NCI-H510A (cell line): ENCODE measurements at regions not wholly inside any gene's neighbourhood (a gene's known extent, or its start where the extent isn't known, plus 50 kb on each side); places are given as distances from the start of the nearest gene placed in this dataset.
"Not testable (repeated sequence)": the region's sequence is repeated elsewhere in the genome, so short reads cannot be mapped to it uniquely, and the experiment has no call there.

ENCODE experiments used
- DNase-seq: peaks from one replicate; lab custom pipeline; 2025; lab: John Stamatoyannopoulos, UW

GRCh38 chr13:34363266-34363665 lies 545.3 kb downstream of the RFC3 start:
- DNase-seq, result no peak

- no peak for DNase-seq
These were observed 546.7 kb downstream of the RFC3 start for GRCh38 chr13:34364633-34365032.

- no peak for DNase-seq
These were observed 552.0 kb downstream of the RFC3 start for GRCh38 chr13:34369931-34370330.

- no peak for DNase-seq
These were observed 553.2 kb downstream of the RFC3 start for GRCh38 chr13:34371108-34371507.

GRCh38 chr13:34371645-34372395 lies 553.9 kb downstream of the RFC3 start:
- no peak for DNase-seq

- DNase-seq, result no peak
These were observed 554.6 kb downstream of the RFC3 start for GRCh38 chr13:34372581-34372980.

GRCh38 chr13:34376483-34376882 lies 558.5 kb downstream of the RFC3 start:
- no peak for DNase-seq

- no peak for DNase-seq
These were observed 560.8 kb upstream of the NBEA start for GRCh38 chr13:34381228-34381627.

- no peak for DNase-seq
These were observed 558.3 kb upstream of the NBEA start for GRCh38 chr13:34383728-34384127.

- DNase-seq, result not testable (repeated sequence)
These were observed 555.8 kb upstream of the NBEA start for GRCh38 chr13:34386229-34386628.

GRCh38 chr13:34391076-34391475 lies 551.0 kb upstream of the NBEA start:
- no peak for DNase-seq

- no peak for DNase-seq
These were observed 540.4 kb upstream of the NBEA start for GRCh38 chr13:34401696-34402095.

GRCh38 chr13:34405410-34406181 lies 536.5 kb upstream of the NBEA start:
- no peak for DNase-seq

- no peak for DNase-seq
These were observed 533.4 kb upstream of the NBEA start for GRCh38 chr13:34408640-34409039.

- no peak for DNase-seq
These were observed 532.4 kb upstream of the NBEA start for GRCh38 chr13:34409496-34410182.

- DNase-seq, result no peak
These were observed 531.4 kb upstream of the NBEA start for GRCh38 chr13:34410678-34411077.

GRCh38 chr13:34411177-34411576 lies 530.9 kb upstream of the NBEA start:
- no peak for DNase-seq

GRCh38 chr13:34411894-34412293 lies 530.2 kb upstream of the NBEA start:
- no peak for DNase-seq

GRCh38 chr13:34412295-34412694 lies 529.8 kb upstream of the NBEA start:
- no peak for DNase-seq

- no peak for DNase-seq
These were observed 529.2 kb upstream of the NBEA start for GRCh38 chr13:34412817-34413375.

- no peak for DNase-seq
These were observed 528.4 kb upstream of the NBEA start for GRCh38 chr13:34413538-34414210.

GRCh38 chr13:34414616-34415015 lies 527.5 kb upstream of the NBEA start:
- no peak for DNase-seq
